ENCODE measurements at regions not wholly inside any gene's neighbourhood (a gene's known extent, or its start where the extent isn't known, plus 50 kb on each side); places are given as distances from the start of the nearest gene placed in this dataset.

DNA sequence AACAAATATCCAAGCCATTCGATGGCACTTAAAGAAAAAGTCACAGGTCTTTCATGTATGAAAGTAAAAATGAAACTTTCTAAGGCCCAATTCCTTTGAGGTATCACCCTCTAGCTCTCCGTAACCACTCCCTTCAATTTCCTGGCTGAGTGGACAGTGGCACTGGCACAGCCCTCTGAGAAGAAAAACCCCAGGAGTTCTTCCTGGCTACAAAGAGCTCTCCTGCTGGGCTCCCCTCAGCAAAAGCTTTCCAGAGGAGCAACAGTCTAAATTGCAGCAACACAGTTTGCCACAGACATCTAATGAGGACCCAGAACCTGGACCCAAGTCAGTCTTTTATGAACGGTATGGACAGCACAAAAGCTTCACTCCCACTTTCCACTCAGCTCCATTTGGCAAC is 71.8 kb downstream of the FUNDC1 start:
- TF ChIP-seq, protein P1, sequence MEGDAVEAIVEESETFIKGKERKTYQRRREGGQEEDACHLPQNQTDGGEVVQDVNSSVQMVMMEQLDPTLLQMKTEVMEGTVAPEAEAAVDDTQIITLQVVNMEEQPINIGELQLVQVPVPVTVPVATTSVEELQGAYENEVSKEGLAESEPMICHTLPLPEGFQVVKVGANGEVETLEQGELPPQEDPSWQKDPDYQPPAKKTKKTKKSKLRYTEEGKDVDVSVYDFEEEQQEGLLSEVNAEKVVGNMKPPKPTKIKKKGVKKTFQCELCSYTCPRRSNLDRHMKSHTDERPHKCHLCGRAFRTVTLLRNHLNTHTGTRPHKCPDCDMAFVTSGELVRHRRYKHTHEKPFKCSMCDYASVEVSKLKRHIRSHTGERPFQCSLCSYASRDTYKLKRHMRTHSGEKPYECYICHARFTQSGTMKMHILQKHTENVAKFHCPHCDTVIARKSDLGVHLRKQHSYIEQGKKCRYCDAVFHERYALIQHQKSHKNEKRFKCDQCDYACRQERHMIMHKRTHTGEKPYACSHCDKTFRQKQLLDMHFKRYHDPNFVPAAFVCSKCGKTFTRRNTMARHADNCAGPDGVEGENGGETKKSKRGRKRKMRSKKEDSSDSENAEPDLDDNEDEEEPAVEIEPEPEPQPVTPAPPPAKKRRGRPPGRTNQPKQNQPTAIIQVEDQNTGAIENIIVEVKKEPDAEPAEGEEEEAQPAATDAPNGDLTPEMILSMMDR (IDR thresholded peaks at IDR 0.05) = no peak
- TF ChIP-seq ZFX (IDR thresholded peaks at IDR 0.05; ENCODE audit: borderline replicate concordance) = no peak
- no peak overlapping the region for H3K27ac ChIP-seq

DNA sequence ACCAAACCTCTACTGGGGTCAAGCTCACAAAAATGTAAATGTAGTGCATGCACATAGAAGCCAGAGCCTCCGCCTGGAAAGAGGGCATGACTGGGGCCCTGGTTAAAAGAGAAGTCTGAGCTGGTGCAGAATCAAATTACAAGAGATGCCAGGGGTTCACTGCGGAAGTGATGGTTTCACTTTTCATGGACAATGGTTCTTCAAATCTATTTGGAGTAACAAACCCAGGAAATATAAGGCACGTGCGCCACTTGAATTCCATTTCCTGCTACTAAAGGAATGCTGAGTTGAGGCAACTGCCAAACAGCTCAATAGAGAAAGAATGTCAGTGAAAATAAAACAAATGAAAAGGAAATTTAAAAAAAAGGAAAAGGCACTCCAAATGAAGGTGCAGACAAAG is 79.8 kb downstream of the FUNDC1 start:
- TF ChIP-seq, protein P1 (IDR thresholded peaks at IDR 0.05) = no peak
- TF ChIP-seq ZFX (IDR thresholded peaks at IDR 0.05; ENCODE audit: borderline replicate concordance) = no peak
- no peak overlapping the region for H3K27ac ChIP-seq

DNA sequence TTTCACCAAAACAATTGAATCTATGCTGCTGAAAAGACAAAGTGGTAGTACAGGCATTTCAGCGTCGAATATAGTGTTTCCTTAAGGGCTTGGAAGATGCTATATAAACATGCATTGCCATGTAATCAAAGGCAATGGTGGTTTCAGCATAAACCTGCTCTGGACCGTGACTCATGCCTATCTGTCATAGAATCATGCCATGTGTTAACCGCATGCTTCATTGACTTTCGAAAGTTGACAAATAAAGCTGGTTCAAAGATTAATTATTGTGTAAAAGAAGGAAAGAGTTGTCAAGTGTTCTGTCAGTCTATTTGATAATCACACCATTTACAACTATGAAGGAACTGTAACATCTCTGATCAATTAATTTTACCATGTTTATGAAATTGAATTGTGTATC is 83.2 kb downstream of the FUNDC1 start:
- H3K27ac ChIP-seq = no peak overlapping the region
- TF ChIP-seq, protein P1 (IDR thresholded peaks at IDR 0.05) = no peak
- no peak for TF ChIP-seq ZFX (IDR thresholded peaks at IDR 0.05; ENCODE audit: borderline replicate concordance)

DNA sequence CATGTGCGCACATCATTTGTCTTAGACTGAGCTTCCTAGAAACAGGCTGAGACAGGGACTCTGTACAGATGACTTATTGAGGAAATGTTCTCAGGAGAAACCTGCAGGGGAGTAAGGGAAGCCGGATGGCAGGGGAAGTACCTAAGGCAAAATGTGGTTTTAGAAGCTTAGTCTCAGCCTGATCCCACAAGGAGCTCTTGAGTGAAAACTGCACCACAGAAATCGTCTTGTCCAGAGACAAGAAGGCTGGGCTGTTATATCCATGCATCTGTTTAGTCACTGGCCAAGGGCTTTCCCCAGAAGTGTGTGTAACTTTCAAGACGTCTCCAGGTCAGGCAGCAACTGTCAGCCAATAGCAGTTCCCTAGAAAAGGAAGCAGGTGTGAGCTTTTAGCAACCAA is 86.0 kb downstream of the FUNDC1 start:
- no peak overlapping the region for H3K27ac ChIP-seq
- TF ChIP-seq, protein P1 (IDR thresholded peaks at IDR 0.05) = no peak
- no peak for TF ChIP-seq ZFX (IDR thresholded peaks at IDR 0.05; ENCODE audit: borderline replicate concordance)

DNA sequence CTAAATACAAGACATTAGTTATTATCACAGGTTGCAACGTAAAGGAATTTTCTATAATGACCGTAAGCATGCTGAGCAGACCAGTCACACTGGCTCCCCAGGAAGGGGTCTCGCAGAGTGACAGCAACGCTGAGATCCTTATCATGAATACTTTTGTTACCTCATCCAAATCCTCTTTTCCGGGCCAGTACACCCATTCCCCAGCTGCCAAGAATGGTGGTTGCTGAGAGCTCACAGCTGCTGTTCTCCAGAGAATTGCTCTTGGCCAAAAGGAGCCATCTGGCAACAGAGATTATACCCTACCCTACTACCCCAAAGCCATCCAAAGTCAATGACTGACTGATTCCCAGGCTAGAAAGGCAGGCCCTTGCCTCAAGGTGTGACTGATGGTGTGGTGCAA is 91.6 kb downstream of the FUNDC1 start:
- TF ChIP-seq, protein P1 (IDR thresholded peaks at IDR 0.05) = no peak
- TF ChIP-seq ZFX (IDR thresholded peaks at IDR 0.05; ENCODE audit: borderline replicate concordance) = no peak
- no peak overlapping the region for H3K27ac ChIP-seq

DNA sequence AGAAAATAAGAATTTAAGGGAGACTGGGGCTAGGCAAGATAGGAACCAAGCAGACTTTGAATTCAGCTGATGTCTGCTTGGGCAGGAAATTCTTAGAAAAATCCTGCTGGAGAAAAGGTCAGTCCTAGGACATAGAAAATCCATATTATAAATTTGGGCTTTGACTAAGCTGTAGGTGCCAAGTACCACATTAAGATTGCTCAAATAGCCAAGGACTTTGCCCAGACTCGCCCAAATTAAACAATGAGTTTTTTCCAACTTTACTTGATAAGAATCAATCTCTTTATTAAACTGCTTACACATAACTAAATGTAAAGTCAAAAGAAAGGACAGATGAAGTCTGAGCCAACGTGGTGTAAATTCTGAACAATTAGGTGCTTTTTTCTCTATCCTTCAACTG is 95.4 kb downstream of the FUNDC1 start:
- 0 out of 2 replicates have a peak overlapping the region, but pooled peaks have one; percentile 13 for H3K27ac ChIP-seq
- TF ChIP-seq, protein P1 (IDR thresholded peaks at IDR 0.05) = no peak
- no peak for TF ChIP-seq ZFX (IDR thresholded peaks at IDR 0.05; ENCODE audit: borderline replicate concordance)

DNA sequence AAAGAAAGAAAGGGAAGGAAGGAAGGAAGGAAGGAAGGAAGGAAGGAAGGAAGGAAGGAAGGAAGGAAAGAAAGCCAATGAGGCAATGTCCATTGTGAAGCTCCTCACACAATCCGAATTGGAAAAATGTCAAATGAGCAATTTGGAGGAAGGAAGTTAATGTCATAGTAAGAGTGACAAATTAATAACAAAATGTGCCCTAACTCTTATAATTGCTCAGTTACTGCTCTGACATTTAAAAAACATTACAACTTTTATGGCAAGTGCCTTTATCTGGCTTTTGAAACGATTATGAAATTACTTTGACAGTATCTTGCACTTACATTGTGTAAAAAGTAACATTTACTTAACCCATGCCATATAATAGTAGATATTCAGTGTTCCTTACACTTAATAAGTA is 96.5 kb upstream of the EFHC2 start:
- H3K27ac ChIP-seq = no peak overlapping the region

More for the DNA sequence above, 96.5 kb upstream of the EFHC2 start:
- TF ChIP-seq ZFX (IDR thresholded peaks at IDR 0.05; ENCODE audit: borderline replicate concordance) = no peak
- TF ChIP-seq, protein P1 (IDR thresholded peaks at IDR 0.05) = no peak
